HepG2 (cell line): ENCODE measurements at regions not wholly inside any gene's neighbourhood (a gene's known extent, or its start where the extent isn't known, plus 50 kb on each side); places are given as distances from the start of the nearest gene placed in this dataset.
A peak's percentile ranks its signal among the peaks of the same experiment; 100 is the strongest.

Experiments used
- ARID5B ChIP-seq: IDR thresholded peaks from 2 replicates; pipeline ENCODE4 v1.4.0; 2020; ENCODE audit warnings: mild to moderate bottlenecking, missing genetic modification reagents
- ATF7 ChIP-seq, 2 experiments: fragments of 450-650 bp in 1 of 2; sonication (generic) in 1 of 2; formaldehyde crosslinking in 1 of 2; IDR thresholded peaks; 2 replicates each; pipeline versions ENCODE4 v1.4.0 to v1.6.1; 2016 to 2020; ENCODE audit warnings: antibody characterized with exemption in 1 of 2, mild to moderate bottlenecking in 1 of 2, missing genetic modification reagents in 1 of 2
- FOXA3 ChIP-seq: IDR thresholded peaks from 2 replicates; pipeline ENCODE4 v1.6.1; 2016; ENCODE audit warnings: missing genetic modification reagents, missing compliant biosample characterization
- HDAC1 ChIP-seq: sonication (generic); formaldehyde crosslinking; IDR thresholded peaks from 2 replicates; pipeline ENCODE4 v1.5.1; 2020; ENCODE audit warnings: mild to moderate bottlenecking, missing genetic modification reagents
- NFATC3 ChIP-seq: sonication (generic); formaldehyde crosslinking; IDR thresholded peaks from 2 replicates; pipeline ENCODE4 v1.5.1; 2020; ENCODE audit warnings: mild to moderate bottlenecking, missing genetic modification reagents
- PRMT3 ChIP-seq: sonication (generic); formaldehyde crosslinking; IDR thresholded peaks from 2 replicates; pipeline ENCODE4 v1.8.1; 2022; ENCODE audit warnings: low read depth, mild to moderate bottlenecking, moderate library complexity, missing genetic modification reagents, borderline replicate concordance
- SOX13 ChIP-seq, 3 experiments: fragments of 450-650 bp in 1 of 3; sonication (generic) in 1 of 3; formaldehyde crosslinking in 1 of 3; IDR thresholded peaks in 2 of 3; conservative IDR thresholded peaks in 1 of 3; 2 replicates each; pipeline versions ENCODE4 v1.5.0 to v1.6.1; 2016 to 2020; ENCODE audit warnings: antibody characterized with exemption in 1 of 3, mild to moderate bottlenecking in 1 of 3, missing compliant biosample characterization in 1 of 3, missing genetic modification reagents in 1 of 3, moderate library complexity in 1 of 3
- SP4 ChIP-seq: sonication (generic); formaldehyde crosslinking; IDR thresholded peaks from 2 replicates; pipeline ENCODE4 v1.8.1; 2023; ENCODE audit warnings: mild to moderate bottlenecking, missing genetic modification reagents
- ZNF362 ChIP-seq: sonication (generic); formaldehyde crosslinking; IDR thresholded peaks from 2 replicates; pipeline ENCODE4 v1.4.0; 2020; ENCODE audit warnings: missing genetic modification reagents, mild to moderate bottlenecking, borderline replicate concordance
- ZNF446 ChIP-seq: sonication (generic); formaldehyde crosslinking; IDR thresholded peaks from 2 replicates; pipeline ENCODE4 v1.5.0; 2020; ENCODE audit warnings: mild to moderate bottlenecking, missing genetic modification reagents
- ZNF782 ChIP-seq: sonication (generic); formaldehyde crosslinking; IDR thresholded peaks from 2 replicates; pipeline ENCODE4 v1.4.0; 2020; ENCODE audit warnings: missing genetic modification reagents, mild to moderate bottlenecking, borderline replicate concordance
- TF ChIP-seq, protein P1 (sequence below): IDR thresholded peaks from 2 replicates; pipeline ENCODE4 v1.6.1; 2016; ENCODE audit warnings: low read depth
- TF ChIP-seq, protein P2 (sequence below): sonication (generic); formaldehyde crosslinking; IDR thresholded peaks from 2 replicates; pipeline ENCODE4 v1.4.0; 2020; ENCODE audit warnings: missing genetic modification reagents, borderline replicate concordance

GRCh38 chr10:21336476-21337170 lies 188.9 kb downstream of the SKIDA1 start (continued):
- TF ChIP-seq ARID5B = peak; percentile 59
- 0 out of 2 replicates have a peak, but pooled peaks have one; percentile 33 for TF ChIP-seq HDAC1
- 0 out of 2 replicates have a peak, but pooled peaks have one; percentile 23 for TF ChIP-seq ATF7 (IDR thresholded peaks at IDR 0.05)
- no peak for TF ChIP-seq ATF7 (CRISPR knock-in tag; IDR thresholded peaks at IDR 0.05)
- no peak; the same call in 1 of the 2 replicates for TF ChIP-seq NFATC3 (CRISPR knock-in tag)
- 0 out of 2 replicates have a peak, but pooled peaks have one; percentile 12 for TF ChIP-seq FOXA3 (CRISPR knock-in tag)
- no peak for TF ChIP-seq ZNF446 (CRISPR knock-in tag)
- TF ChIP-seq ZNF362 (CRISPR knock-in tag) = peak; percentile 93
- TF ChIP-seq SP4 (CRISPR knock-in tag) = peak; percentile 34; the same call in 1 of the 2 replicates
- TF ChIP-seq ZNF782 = no peak
- no peak for TF ChIP-seq PRMT3
- TF ChIP-seq, protein P1, sequence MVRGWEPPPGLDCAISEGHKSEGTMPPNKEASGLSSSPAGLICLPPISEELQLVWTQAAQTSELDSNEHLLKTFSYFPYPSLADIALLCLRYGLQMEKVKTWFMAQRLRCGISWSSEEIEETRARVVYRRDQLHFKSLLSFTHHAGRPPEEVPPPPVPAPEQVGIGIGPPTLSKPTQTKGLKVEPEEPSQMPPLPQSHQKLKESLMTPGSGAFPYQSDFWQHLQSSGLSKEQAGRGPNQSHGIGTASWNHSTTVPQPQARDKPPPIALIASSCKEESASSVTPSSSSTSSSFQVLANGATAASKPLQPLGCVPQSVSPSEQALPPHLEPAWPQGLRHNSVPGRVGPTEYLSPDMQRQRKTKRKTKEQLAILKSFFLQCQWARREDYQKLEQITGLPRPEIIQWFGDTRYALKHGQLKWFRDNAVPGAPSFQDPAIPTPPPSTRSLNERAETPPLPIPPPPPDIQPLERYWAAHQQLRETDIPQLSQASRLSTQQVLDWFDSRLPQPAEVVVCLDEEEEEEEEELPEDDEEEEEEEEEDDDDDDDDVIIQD (CRISPR knock-in tag) = 0 out of 2 replicates have a peak, but pooled peaks have one; percentile 12
- TF ChIP-seq, protein P2, sequence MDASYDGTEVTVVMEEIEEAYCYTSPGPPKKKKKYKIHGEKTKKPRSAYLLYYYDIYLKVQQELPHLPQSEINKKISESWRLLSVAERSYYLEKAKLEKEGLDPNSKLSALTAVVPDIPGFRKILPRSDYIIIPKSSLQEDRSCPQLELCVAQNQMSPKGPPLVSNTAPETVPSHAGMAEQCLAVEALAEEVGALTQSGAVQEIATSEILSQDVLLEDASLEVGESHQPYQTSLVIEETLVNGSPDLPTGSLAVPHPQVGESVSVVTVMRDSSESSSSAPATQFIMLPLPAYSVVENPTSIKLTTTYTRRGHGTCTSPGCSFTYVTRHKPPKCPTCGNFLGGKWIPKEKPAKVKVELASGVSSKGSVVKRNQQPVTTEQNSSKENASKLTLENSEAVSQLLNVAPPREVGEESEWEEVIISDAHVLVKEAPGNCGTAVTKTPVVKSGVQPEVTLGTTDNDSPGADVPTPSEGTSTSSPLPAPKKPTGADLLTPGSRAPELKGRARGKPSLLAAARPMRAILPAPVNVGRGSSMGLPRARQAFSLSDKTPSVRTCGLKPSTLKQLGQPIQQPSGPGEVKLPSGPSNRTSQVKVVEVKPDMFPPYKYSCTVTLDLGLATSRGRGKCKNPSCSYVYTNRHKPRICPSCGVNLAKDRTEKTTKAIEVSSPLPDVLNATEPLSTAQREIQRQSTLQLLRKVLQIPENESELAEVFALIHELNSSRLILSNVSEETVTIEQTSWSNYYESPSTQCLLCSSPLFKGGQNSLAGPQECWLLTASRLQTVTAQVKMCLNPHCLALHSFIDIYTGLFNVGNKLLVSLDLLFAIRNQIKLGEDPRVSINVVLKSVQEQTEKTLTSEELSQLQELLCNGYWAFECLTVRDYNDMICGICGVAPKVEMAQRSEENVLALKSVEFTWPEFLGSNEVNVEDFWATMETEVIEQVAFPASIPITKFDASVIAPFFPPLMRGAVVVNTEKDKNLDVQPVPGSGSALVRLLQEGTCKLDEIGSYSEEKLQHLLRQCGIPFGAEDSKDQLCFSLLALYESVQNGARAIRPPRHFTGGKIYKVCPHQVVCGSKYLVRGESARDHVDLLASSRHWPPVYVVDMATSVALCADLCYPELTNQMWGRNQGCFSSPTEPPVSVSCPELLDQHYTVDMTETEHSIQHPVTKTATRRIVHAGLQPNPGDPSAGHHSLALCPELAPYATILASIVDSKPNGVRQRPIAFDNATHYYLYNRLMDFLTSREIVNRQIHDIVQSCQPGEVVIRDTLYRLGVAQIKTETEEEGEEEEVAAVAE = no peak; the same call in 1 of the 2 replicates
- TF ChIP-seq SOX13 (IDR thresholded peaks at IDR 0.05) = no peak
- peak in 1 of 2 experiments; percentile 54; a peak in 1 of 4 replicates for TF ChIP-seq SOX13 (CRISPR knock-in tag; conservative IDR thresholded peaks at IDR 0.05 in 1 of 2, IDR thresholded peaks at IDR 0.05 in 1 of 2)
